Testis (tissue), 2 donors: ENCODE measurements at regions not wholly inside any gene's neighbourhood (a gene's known extent, or its start where the extent isn't known, plus 50 kb on each side); places are given as distances from the start of the nearest gene placed in this dataset.

Experiments
- CTCF ChIP-seq, 3 experiments: fragments of 450-650 bp in 2 of 3; fragments of 200-600 bp in 1 of 3; sonication (generic) in 1 of 3; IDR thresholded peaks; one replicate each; pipeline ENCODE4 v1.5.1; 2016 to 2019; ENCODE audit warnings: antibody characterized with exemption in 3 of 3, mild to moderate bottlenecking in 2 of 3, moderate library complexity in 1 of 3
- POLR2A ChIP-seq: fragments of 450-650 bp; IDR thresholded peaks from one replicate; pipeline ENCODE4 v1.6.1; 2017; ENCODE audit warnings: antibody characterized with exemption, mild to moderate bottlenecking, moderate library complexity

- TF ChIP-seq CTCF (IDR thresholded peaks at IDR 0.05) (no peak), POLR2A (no peak)
Observed at GRCh38 chr16:76081967-76082366, 195.2 kb upstream of the CNTNAP4 start.
